Stimulated activated CD4-positive, alpha-beta T cell treated with anti-CD3 and anti-CD28 coated beads, Interleukin-2, amount 100 ng/mL, for 48 hours (primary cell): ENCODE measurements at regions not wholly inside any gene's neighbourhood (a gene's known extent, or its start where the extent isn't known, plus 50 kb on each side); places are given as distances from the start of the nearest gene placed in this dataset.
"Not testable (repeated sequence)": the region's sequence is repeated elsewhere in the genome, so short reads cannot be mapped to it uniquely, and the experiment has no call there.

Source experiments
- DNase-seq, 2 donors: peaks; one replicate each; pipeline ENCODE4 v3.0.0-alpha.2; 2020

DNA sequence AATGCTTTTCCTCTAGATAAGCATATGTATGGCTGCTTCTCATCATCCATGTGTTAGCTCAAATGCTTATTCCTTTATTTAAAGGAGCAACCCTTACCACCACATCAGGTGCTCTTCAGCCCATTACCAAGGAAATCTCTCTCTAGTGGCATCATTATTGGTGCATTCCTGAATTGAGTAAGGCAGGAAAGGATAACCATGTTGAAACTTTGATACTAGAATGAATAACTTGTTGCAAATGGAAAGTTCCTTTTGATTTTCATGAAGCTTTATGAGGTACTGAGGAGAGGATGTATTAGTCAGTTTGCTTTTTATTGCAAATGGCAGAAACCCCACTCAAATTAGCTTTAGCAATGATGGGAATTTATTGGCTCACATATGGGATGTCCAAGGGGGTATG is 212.3 kb upstream of the FGF13 start:
- no peak for DNase-seq

DNA sequence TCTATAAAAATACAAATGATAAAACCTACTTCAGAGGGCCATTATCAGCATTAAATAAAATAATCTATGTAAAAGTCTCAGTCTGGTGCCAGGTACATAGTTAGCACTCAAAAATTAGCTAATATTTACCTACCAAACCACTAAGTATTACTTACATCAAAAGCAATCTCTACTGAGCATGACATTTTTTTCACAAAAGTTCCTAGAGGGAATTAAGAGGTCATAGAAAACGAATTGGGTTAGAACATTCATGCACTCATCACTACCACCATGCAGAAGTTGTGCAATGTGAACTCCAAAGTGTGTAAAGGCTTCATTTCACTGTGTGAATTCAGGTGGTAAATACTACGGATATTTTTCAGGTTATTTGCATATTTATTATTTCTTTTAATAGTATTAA is 209.5 kb upstream of the FGF13 start:
- no peak for DNase-seq

DNA sequence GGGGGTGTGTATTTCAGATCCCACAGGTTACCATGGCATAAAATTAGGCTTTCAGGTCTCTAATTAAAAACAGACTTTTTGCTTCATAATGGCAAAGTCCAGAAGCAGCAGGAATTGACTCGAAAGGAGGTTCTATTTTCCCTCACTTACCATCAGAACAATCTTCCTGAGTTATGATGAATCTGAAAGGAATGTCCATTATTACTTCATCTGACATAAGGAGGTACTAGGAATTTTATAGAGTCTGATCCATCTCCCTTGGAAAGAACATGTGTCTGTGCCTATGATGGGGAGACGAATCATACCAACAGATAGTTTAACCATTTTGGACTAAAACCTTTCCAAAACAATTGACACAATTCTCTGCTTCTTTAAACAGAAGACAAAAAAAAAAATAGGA is 206.3 kb upstream of the FGF13 start:
- no peak for DNase-seq

DNA sequence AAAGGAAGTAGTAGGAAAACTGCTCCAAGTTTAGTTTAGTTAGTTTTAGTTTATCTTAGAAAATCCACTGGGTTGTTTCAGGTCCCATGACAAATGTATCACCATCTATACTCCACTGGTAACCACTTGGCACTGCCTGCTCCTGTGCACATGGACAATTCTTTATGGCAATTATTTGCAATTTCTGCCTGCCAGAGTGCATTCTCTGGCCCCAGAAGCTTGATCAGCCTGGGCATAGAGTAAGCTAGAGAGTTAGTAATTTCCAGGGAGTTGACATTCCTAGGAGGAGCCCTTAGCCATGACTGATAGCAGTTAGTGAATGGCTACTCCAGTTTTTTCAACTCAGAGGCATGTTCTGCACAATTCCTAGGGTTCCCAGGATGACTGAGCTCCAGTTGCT is 203.2 kb upstream of the FGF13 start:
- no peak for DNase-seq

DNA sequence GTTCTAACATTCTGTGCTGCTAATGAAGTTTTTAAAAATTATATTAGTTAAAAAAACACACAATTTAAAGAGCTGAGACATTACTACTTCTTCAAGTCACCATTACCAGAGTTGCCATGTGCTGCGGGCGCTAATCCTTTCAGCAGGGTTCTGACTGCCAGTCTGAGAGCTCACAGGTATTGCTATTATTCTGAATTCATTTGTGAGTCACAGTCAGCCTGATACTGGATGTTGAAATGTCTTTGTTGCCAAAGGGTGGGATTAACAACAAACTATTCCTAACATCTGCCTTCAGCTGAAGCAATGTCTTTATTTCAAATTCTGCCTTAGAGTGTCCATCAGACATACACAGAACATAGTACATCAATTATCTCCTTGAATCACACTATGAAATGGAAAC is 197.1 kb upstream of the FGF13 start:
- no peak for DNase-seq

DNA sequence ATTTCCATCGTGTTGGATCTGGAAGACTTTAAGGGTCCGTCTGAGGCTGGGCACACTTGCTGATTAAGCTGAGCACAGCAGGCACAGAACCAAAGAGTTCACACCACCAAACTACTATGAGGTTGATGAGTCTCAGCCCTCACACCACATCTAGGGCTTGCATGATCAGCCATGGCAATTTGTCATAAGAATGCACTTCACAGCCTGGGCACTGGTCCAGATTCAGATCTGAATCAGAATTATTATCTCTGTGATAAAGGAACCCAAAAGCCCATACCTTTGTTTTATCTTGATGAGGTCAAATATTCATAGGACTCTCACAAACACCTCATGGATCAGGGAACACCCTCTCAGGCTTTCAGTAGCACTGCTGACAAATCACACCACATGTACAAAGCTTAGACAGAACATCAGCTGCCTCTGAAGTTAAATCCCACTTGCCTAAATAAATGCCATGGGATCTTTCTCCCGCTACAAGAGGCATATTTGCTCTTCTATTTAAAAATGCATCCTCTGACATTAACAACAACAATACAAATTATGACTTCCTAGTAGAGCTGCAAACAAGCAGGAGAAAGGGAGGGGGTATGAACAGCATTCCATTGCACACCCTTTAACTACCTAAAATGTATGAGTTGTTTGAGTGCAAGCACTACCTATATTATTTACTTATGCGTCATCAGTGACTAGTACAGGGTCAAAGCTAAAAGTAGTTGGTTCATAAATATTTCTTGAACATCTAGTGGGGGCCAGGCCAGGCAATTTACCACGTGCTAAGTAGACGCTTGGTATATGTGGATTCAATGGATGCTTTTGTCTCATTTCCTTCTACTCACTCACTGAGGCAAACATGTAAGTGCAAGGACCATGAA is 186.3 kb upstream of the FGF13 start:
- DNase-seq: no peak

DNA sequence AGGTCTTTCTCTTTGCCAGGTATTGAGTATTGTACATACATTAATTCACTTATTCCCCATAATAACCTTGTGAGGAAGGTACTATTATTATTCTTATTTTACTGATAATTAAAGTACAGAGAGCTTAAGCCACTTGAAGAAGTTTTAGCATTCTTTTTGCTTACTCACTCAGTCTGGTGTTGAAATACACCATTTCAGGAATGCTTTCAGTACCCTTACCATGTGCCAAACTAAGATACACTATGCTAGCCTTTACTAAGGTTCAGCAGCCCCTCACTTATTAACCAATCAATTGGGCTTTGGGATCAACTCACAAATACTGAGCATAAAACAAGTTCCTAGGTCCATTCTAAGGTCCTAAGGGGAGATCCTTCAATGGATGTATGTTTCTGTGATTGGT is 179.0 kb upstream of the FGF13 start:
- no peak for DNase-seq

DNA sequence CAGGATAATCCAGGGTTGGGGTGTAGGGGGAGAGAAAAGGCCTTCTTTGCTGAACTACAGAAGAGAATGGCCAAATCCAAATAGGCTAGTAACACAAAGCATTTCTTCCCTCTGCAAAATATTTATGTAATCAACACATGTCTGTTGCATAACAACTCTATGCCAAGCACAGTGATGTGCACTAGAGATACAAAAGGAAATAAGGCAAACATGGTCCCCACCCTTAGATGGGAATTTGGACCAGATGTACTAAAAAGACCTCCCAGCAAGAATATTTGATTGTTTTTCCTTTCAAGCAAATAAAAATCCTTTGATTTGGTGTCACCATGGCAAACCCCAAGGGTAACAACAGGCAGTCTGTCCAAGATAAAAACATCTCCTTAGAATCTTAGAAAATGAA is 177.6 kb upstream of the FGF13 start:
- DNase-seq: no peak

DNA sequence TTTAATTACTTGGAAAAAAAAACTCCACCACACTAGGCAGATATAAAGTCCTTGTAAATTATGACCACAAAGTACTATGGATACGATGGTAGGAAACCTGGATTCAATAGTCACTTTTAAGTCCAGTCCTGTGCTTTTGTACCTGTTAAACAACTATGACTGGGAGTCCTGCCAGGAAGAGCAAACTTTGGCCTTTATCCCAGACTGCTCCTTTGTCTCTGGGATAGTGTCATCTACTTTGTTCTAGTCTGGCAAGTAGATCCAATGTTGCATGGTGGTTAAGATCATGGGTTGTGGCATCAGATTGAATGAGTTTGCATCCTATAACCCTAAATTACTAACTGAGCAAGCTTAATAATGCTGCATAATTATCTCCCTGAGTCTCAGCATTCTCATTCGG is 175.3 kb upstream of the FGF13 start:
- no peak for DNase-seq

DNA sequence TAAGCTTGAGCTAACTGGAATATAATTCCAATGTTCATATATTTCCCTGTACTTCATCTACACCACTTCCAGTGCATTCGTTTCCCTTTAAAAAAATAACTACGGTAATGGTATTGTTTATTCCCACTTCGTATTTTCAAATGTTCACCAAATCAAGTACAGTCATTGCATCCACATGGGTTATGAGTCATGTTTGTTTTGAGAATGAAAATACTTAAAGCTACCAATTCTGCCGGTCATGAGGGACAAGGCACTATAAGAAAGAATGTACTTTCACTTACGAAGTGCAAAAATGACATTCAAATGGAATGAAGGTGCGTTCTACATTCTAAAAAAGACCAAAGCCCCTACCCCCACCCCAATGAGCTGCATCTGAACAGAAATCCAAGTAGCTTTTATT is 174.4 kb upstream of the FGF13 start:
- no peak for DNase-seq

DNA sequence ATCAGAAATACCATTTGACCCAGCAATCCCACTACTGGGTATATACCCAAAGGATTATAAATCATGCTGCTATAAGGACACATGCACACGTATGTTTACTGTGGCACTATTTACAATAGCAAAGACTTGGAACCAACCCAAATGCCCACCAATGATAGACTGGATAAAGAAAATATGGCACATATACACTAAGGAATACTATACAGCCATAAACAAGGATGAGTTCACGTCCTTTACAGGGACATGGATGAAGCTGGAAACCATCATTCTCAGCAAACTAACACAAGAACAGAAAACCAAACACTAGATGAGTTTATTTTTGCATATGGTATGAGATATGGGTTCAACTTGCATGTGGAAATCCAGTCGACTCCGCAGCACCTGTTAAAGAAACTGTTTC is 168.8 kb upstream of the FGF13 start:
- DNase-seq: not testable (repeated sequence)

DNA sequence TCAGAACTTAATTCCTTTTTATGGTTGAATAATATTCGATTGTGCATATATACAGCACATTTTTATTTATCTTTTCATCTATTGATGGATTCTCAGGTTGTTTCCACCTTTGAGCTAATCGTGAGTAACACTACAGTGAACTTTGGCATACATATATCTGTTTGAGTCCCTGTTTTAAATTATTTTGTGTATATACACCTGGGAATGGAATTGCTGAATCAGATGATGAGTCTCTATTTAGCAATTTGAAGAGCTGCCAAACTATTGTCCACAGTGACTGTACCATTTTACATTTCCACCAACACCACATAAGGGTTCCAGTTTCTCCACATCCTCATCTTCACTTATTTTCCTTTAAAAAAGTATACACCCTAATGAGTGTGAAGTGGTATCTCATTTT is 166.2 kb upstream of the FGF13 start:
- DNase-seq: no peak

DNA sequence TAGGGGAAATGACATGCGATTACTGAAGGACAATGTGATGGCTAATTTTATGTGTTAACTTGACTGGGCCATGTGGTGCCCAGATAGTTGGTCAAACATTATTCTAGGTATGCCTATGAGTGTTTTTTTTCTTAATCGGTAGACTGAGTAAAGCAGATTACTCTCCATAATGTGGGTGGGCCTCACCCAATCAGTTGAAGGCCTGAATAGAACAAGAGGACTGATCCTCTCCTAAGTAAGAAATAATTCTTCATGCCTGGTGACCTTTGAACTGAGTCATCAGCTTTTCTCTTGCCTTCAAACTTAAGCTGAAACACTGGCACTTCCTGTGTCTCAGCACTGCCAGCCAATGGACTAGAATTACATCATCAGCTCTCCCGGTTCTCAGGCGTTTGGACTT is 164.0 kb upstream of the FGF13 start:
- no peak for DNase-seq

DNA sequence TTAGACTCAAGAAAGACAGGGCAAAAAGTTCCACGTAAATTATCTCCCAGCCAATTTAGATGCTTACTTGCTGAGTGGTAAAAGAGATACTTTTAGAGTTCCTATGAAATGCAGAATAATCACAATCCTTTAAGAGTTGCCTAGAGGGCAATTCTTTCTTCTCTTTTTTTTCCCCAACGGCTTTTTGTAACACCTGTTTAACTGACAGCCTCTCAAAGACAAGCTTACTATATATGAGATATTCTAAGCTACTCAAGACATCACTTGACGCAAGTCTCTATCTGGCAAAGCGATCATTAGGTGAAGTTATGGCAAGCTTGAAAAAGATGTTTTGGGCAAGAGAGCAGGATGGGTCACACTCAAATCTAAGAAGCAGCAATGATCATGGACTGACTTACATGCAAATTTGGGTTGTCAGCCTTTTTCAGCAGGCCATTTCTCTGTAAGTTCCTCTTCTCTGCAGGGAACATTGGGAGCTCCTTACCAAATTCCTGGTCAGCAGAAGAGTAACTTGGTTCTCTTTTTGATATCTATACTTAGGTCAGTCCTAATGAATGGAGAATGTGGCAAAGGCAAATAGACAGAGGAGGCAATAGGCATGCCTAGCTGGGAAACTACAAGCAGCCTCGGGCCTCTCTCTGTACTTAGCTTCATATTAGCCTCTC is 162.9 kb upstream of the FGF13 start:
- no peak for DNase-seq

DNA sequence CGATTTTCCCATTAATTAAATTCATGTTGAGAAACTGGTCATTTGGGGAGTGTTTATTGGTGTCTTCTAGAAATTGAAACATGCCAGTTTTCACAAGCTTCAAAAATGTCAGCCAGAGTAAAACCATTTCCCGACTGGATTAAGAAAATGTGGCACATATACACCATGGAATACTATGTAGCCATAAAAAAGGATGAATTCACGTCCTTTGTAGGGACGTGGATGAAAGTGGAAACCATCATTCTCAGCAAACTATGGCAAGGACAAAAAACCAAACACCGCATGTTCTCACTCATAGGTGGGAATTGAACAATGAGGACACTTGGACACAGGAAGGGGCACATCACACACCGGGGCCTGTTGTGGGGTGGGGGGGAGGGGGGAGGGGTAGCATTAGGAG is 162.1 kb upstream of the FGF13 start:
- DNase-seq: not testable (repeated sequence)

DNA sequence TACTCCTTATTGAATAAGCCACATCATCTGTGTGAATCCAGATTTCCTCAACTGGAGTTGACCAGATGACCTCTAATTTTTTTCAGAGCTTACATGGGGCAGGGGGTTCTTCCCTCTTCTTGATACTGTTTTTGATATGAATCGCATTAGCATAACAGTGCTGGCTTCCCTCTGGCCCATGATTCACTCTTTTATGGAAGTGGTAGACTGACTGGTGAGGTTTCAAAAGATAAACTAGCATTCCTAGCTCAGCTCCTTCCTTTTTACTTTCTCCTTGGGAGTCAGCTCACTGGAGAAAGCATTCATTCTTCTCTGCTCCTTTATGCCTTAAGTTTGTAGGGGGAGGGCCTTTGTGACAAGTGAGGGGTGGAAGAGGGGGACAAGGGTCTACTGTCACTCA is 161.0 kb upstream of the FGF13 start:
- DNase-seq: no peak

DNA sequence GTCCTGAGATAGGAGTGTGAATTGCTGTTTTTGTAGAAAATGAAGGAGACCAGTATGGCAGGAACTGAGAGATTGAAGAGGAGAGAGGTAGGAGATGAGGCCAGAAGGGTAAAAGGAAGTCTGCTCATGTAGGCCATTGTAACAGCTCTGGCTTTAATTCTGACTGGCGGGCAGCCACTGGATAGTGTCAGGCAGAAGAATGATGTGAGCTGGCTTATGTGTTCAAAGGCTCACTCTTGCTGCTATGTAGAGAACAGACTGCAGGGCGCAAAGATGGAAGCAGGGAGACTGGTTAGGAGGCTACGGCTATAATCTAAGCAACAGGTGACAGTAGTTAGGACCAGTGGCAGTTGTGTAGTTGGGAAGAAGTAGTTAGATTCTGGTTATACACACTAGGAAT is 160.2 kb upstream of the FGF13 start:
- no peak for DNase-seq

DNA sequence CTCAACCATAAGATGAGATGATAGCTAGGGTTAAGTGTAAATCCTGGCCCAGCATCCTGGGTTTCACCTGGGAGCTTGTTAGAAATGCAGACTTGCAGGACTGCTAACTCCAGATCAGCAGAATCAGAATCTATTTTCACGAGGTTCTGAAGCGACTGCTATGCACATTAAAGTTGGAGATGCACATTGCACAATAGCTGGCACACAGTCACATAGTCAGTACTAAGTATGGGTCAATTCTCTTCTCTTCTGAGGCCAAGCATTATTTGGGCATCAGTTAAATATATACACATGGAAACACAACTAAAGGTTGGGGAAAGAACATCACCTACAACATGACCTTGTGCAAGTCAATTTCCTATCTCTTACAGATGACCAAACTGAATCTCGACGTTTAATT is 155.1 kb upstream of the FGF13 start:
- no peak for DNase-seq

DNA sequence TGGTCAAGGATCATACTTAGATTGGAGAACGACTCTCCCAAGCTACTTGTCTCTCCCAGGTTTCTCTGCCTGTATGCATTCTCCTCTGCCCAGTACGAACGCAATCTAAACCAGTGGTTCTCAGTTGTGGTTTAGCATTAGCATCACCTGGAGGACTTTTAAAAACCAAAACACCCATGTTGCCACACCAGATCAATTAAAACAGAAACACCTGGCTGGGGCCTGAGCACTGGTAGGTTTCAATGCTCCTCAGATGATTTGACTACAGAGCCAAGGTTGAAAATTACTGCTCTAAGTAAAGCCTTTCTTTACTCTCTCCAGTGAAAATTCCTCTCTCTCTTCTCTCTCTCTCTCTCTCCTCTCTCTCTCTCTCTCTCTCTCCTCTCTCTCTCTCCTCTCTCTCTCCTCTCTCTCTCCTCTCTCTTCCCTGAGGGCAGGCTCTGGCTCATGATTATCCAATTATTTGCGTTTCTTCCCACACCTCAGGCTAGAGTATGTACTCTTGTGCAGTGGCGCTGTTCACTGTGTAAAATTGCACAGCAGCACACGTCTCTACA is 153.7 kb upstream of the FGF13 start:
- DNase-seq: no peak

DNA sequence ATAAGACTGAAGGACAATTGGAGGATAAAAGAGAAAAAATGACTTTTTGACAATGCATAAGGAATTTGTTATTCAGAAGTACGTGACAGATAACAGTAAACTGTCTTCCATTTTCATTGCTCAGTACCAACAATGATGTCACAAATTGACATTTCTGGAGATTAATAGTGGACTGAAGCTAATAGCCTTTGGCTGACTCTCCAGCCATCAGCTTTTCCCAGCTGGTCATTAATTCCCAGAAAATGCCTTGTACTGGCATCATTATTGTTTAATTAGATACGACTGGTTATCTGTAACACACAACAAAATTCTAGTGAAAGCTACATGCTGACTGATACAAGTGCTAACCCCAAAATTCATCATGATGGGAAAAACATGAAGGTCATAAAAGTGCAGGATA is 147.9 kb upstream of the FGF13 start:
- no peak for DNase-seq

DNA sequence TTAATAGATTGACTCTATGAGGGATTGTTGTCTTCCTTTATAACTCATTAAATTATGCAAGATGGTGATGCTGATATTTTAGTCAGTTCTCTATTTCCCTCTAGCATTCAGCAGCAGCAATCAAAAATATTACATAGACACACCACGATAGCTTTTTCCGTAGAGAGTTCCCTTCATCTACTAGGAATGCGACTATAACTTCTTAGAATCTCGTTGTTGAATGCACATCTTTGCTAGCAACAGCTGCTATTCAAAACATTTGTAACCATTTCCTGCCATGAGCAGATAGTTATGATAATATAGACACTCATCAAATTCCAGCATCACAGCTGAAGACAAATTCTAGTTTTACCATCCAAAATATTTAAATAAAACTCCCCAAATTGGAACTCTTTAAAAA is 147.4 kb upstream of the FGF13 start:
- no peak for DNase-seq

DNA sequence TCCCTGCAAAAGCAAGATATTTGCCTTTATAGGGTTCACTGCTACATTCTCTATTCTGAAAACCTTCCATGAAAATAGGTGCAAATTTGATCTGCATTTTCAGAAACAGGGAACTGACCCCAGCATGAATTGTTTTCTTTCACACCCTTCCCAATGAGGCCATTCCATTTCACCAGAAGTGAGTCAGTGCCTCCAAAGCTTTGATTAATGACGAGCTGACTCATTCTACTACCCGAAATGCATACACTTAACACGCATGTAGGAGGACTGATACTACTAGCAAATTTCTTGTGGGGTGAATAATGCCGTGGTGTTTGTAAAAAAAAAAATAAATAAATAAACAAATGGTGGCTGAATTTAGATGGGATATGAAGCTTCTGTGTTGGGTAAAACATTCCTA is 146.9 kb upstream of the FGF13 start:
- no peak for DNase-seq

DNA sequence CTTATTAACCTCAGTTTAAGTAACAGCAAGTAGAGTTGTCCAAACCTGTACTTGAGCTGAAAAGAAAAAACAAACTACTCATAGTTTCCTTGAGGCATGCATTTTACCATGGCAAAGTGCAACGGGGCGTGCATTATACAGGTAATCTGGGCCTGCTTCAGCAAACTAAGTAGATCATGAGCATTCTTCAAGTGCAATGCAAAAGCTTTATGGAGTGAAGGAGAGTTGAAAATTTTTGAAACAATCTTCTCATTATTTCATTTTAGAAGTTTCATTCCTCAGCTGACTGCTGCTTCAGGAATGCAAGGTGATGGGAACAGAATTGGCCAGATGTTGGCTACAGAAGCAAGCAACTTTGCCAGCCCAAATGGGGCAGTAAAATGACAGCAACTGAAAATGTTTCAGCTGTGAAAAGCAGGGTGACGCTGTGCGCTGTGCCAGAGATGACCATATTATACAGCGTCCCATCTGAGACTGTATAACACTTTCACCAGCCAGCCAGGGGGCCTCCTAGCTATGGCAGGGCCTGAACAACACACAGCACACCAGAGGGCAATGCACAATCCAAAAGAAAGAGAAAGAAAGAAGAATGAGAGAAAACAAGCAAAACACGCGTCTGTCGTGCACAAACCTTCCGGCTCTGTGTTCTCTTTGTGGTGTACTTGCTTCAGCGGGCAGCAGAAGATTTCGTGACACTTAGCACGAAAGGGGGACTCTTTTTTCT is 145.5 kb upstream of the FGF13 start:
- no peak for DNase-seq

DNA sequence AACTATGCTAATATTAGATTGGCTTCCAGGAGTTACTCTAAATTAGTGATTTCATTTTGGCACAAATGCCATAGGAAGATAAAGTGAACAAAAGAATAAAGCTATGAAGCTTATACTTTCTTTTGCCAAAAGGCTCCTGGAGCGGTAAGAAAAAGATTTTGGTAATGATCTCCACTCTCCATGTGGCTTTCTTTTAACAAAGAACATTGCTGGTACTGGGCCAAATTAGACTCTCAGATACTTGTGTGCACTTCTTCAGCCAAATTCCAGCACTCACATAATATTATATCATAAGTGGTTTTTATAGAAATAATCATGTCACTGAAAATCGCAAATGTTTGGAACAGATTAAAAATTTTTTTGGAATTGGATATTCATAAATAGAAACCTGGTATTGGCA is 142.4 kb upstream of the FGF13 start:
- DNase-seq: no peak
